HAP-1 (cell line): ENCODE measurements at regions not wholly inside any gene's neighbourhood (a gene's known extent, or its start where the extent isn't known, plus 50 kb on each side); places are given as distances from the start of the nearest gene placed in this dataset.

Experiments
- DNase-seq, 2 experiments: peaks; one replicate each; pipeline ENCODE4 v3.0.0-alpha.2; 2016 to 2020; ENCODE audit warnings: low spot score in 2 of 2
- H3K27me3 ChIP-seq: fragments of 250-450 bp; sonication (Bioruptor Pico); 2 replicates; pipeline ENCODE4 v1.5.1; 2020; ENCODE audit warnings: low read depth, mild to moderate bottlenecking, moderate library complexity
- H3K36me3 ChIP-seq: fragments of 250-450 bp; sonication (Bioruptor Pico); replicated peaks from 2 replicates; pipeline ENCODE4 v1.5.1; 2020; ENCODE audit warnings: mild to moderate bottlenecking
- H3K4me1 ChIP-seq: fragments of 250-450 bp; sonication (Bioruptor Pico); 2 replicates; pipeline ENCODE4 v1.5.1; 2020; ENCODE audit warnings: mild to moderate bottlenecking
- H3K4me3 ChIP-seq: fragments of 250-450 bp; sonication (Bioruptor Pico); 2 replicates; pipeline ENCODE4 v1.5.1; 2020; ENCODE audit warnings: mild to moderate bottlenecking, moderate library complexity
- H3K9me3 ChIP-seq: fragments of 250-450 bp; sonication (Bioruptor Pico); 2 replicates; pipeline ENCODE4 v1.5.1; 2020; ENCODE audit warnings: mild to moderate bottlenecking, moderate library complexity
- in situ Hi-C: fragments of 300-500 bp; cut with MboI; formaldehyde crosslinking; loops from 3 replicates; pipeline ENCODE4 v1.14.3; 2020; ENCODE audit warnings: low sequenced_read_pairs, inconsistent platforms, mixed read lengths

GRCh38 chr14:99117671-99118045 is 154.3 kb downstream of the BCL11B start:
- Histone ChIP-seq H3K4me1 (no peaks in the 10 kb centered on the region), H3K9me3 (no peaks in the 10 kb centered on the region), H3K4me3 (no peak overlapping the region), H3K27me3 (peaks cover 3% of the 10 kb centered on the region; the same call in 1 of the 2 replicates), H3K36me3 (no peaks in the 10 kb centered on the region)
- in situ Hi-C loops: no loop called here
- DNase-seq: no peak

GRCh38 chr14:99118046-99118721 is 153.8 kb downstream of the BCL11B start:
- in situ Hi-C loops: no loop called here
- no peak for DNase-seq
- Histone ChIP-seq H3K27me3 (peaks cover 3% of the 10 kb centered on the region; the same call in 1 of the 2 replicates), H3K4me1 (no peaks in the 10 kb centered on the region), H3K4me3 (no peak overlapping the region), H3K36me3 (no peaks in the 10 kb centered on the region), H3K9me3 (no peaks in the 10 kb centered on the region)

GRCh38 chr14:99118946-99119345 is 153.1 kb downstream of the BCL11B start:
- Histone ChIP-seq H3K9me3 (no peaks in the 10 kb centered on the region), H3K4me1 (no peaks in the 10 kb centered on the region), H3K27me3 (peaks cover 3% of the 10 kb centered on the region; the same call in 1 of the 2 replicates), H3K4me3 (no peak overlapping the region), H3K36me3 (no peaks in the 10 kb centered on the region)
- in situ Hi-C loops: no loop called here
- no peak for DNase-seq
